ENCODE measurements at regions not wholly inside any gene's neighbourhood (a gene's known extent, or its start where the extent isn't known, plus 50 kb on each side); places are given as distances from the start of the nearest gene placed in this dataset.

DNA sequence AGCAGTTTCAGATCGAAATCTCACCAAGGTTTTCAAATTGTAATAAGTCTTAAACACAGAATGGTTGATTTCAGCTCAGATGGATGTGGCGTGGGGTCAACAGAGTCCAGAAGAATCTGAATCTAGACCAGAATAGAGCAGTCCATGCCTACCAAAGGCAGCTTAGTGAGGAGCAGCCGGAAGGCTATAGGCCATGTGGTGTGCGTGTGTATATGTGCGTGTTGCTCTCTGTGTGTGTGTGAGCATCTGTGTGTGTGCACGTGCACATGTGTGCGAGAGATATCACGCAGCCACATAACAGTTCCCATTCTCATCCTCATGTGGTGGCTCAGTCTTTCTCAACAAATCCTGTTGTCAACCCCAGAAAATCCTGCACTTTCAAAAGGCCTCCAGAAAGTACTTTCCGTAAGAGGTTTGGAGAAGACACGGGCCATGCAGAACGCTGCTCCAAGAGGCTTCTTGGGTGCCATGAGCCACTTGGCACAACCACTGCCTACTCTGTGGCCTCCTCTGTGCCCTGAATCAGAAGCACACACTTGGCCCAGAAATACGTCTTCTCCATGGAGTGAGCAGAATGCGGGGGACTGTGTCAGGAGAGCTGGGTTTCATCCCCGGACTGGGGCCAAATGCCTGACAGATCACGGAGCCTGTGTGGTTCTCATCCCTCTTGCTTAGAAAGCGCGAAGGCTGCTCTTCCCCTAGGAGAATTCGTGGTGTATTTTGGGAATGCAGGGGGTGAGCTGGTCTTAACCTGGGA, 67.3 kb downstream of the ACKR3 start:
- no peak for TF ChIP-seq MAFK (IDR thresholded peaks at IDR 0.05; ENCODE audit: low read length)
- TF ChIP-seq, protein P1, sequence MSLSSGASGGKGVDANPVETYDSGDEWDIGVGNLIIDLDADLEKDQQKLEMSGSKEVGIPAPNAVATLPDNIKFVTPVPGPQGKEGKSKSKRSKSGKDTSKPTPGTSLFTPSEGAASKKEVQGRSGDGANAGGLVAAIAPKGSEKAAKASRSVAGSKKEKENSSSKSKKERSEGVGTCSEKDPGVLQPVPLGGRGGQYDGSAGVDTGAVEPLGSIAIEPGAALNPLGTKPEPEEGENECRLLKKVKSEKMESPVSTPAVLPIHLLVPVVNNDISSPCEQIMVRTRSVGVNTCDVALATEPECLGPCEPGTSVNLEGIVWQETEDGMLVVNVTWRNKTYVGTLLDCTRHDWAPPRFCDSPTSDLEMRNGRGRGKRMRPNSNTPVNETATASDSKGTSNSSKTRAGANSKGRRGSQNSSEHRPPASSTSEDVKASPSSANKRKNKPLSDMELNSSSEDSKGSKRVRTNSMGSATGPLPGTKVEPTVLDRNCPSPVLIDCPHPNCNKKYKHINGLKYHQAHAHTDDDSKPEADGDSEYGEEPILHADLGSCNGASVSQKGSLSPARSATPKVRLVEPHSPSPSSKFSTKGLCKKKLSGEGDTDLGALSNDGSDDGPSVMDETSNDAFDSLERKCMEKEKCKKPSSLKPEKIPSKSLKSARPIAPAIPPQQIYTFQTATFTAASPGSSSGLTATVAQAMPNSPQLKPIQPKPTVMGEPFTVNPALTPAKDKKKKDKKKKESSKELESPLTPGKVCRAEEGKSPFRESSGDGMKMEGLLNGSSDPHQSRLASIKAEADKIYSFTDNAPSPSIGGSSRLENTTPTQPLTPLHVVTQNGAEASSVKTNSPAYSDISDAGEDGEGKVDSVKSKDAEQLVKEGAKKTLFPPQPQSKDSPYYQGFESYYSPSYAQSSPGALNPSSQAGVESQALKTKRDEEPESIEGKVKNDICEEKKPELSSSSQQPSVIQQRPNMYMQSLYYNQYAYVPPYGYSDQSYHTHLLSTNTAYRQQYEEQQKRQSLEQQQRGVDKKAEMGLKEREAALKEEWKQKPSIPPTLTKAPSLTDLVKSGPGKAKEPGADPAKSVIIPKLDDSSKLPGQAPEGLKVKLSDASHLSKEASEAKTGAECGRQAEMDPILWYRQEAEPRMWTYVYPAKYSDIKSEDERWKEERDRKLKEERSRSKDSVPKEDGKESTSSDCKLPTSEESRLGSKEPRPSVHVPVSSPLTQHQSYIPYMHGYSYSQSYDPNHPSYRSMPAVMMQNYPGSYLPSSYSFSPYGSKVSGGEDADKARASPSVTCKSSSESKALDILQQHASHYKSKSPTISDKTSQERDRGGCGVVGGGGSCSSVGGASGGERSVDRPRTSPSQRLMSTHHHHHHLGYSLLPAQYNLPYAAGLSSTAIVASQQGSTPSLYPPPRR (CRISPR knock-in tag; IDR thresholded peaks at IDR 0.05; ENCODE audit: borderline replicate concordance) = no peak
- TF ChIP-seq MXI1 (IDR thresholded peaks at IDR 0.05; ENCODE audit: low read depth, low read length) = no peak
- TF ChIP-seq, protein P2, sequence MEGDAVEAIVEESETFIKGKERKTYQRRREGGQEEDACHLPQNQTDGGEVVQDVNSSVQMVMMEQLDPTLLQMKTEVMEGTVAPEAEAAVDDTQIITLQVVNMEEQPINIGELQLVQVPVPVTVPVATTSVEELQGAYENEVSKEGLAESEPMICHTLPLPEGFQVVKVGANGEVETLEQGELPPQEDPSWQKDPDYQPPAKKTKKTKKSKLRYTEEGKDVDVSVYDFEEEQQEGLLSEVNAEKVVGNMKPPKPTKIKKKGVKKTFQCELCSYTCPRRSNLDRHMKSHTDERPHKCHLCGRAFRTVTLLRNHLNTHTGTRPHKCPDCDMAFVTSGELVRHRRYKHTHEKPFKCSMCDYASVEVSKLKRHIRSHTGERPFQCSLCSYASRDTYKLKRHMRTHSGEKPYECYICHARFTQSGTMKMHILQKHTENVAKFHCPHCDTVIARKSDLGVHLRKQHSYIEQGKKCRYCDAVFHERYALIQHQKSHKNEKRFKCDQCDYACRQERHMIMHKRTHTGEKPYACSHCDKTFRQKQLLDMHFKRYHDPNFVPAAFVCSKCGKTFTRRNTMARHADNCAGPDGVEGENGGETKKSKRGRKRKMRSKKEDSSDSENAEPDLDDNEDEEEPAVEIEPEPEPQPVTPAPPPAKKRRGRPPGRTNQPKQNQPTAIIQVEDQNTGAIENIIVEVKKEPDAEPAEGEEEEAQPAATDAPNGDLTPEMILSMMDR (IDR thresholded peaks at IDR 0.05 in 2 of 3, conservative IDR thresholded peaks at IDR 0.05 in 1 of 3; ENCODE audit: insufficient read depth in 2 of 3, low read depth in 1 of 3, low read length in 3 of 3) = no peak
- TF ChIP-seq, protein P3, sequence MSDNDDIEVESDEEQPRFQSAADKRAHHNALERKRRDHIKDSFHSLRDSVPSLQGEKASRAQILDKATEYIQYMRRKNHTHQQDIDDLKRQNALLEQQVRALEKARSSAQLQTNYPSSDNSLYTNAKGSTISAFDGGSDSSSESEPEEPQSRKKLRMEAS (CRISPR knock-in tag; IDR thresholded peaks at IDR 0.05) = no peak
- TF ChIP-seq, protein P4, sequence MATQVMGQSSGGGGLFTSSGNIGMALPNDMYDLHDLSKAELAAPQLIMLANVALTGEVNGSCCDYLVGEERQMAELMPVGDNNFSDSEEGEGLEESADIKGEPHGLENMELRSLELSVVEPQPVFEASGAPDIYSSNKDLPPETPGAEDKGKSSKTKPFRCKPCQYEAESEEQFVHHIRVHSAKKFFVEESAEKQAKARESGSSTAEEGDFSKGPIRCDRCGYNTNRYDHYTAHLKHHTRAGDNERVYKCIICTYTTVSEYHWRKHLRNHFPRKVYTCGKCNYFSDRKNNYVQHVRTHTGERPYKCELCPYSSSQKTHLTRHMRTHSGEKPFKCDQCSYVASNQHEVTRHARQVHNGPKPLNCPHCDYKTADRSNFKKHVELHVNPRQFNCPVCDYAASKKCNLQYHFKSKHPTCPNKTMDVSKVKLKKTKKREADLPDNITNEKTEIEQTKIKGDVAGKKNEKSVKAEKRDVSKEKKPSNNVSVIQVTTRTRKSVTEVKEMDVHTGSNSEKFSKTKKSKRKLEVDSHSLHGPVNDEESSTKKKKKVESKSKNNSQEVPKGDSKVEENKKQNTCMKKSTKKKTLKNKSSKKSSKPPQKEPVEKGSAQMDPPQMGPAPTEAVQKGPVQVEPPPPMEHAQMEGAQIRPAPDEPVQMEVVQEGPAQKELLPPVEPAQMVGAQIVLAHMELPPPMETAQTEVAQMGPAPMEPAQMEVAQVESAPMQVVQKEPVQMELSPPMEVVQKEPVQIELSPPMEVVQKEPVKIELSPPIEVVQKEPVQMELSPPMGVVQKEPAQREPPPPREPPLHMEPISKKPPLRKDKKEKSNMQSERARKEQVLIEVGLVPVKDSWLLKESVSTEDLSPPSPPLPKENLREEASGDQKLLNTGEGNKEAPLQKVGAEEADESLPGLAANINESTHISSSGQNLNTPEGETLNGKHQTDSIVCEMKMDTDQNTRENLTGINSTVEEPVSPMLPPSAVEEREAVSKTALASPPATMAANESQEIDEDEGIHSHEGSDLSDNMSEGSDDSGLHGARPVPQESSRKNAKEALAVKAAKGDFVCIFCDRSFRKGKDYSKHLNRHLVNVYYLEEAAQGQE (IDR thresholded peaks at IDR 0.05; ENCODE audit: borderline replicate concordance) = no peak
- TF ChIP-seq, protein P4 (CRISPR knock-in tag; IDR thresholded peaks at IDR 0.05; ENCODE audit: low read depth) = no peak

Data from K562 (cell line).